Renal pelvis (tissue), 1 donor: ENCODE measurements at regions not wholly inside any gene's neighbourhood (a gene's known extent, or its start where the extent isn't known, plus 50 kb on each side); places are given as distances from the start of the nearest gene placed in this dataset.

Experiments
- DNase-seq: peaks from one replicate; pipeline ENCODE4 v3.0.0-alpha.2; 2013

DNA sequence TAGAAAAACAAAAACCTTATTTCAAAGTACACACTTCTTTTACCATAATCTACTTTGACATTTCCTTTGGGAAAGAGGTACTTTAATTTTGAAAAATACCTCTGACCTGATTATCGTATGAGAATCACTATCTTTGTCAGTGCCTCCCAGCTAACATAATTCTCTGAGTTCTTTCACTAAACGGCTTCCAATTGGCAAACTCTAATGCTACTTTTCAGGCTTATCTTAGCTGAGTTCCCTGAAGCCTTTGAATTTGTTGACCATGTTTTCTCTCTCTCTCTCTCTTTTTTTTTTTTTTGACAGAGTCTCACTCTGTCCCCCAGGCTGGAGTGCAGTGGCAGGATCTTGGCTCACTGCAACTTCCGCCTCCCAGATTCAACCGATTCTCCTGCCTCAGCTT, 312.8 kb downstream of the ZPLD1 start:
- DNase-seq, result no peak

DNA sequence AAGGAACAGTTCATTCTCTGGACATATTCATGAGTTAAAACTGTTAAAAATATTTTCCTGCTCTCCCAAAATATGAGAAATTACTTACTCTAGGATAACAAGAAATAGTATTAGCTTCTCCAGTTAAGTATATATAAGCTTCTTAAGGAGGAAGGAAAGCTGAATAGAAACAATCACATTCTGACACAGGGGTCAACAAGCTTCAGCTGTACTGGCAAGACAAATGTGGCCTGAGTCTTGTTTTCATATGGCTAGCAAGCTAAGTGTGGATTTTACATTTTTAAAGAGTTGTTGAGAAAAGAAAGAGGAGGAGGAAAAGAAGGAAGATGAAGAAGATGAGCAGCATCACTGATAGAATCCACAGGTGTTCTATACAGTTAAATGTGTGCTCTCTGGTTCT, 313.8 kb downstream of the ZPLD1 start:
- DNase-seq, result peak; percentile 19

DNA sequence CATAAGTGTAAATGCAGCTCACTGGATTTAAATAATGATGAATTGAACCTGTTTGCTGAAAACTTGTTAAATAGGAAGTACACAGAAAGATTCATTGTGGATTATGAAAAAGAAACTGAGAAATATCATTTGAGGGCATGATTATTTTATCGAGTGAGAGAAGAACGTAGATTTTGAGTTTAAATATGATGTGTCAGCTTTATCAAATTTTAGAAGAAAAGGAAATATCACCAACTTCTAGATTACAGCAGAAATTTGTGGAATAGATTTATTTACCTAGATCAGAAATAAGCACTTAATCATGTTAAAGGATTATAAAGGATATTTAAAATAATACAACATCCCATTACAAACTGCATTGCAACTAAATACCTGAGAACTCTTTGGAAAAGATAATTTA, 315.5 kb downstream of the ZPLD1 start:
- no peak for DNase-seq

DNA sequence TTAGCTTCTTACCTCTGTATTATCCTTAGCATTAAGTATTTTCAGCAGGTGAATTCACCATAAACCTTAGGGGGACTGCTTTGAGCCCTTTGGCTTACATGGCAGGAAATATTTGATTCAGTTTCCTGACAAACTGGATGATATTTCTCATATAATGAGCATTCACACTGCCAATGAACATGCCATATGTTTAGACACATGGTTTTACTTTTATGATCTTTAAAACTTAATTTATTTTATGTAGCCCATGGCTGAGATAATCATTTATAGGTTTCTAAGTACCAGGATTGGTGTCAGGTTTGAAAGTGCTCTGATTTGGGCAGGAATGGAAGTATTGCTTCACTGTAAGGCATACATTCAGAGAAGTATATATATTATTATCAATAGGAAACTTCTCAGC, 319.1 kb downstream of the ZPLD1 start:
- no peak for DNase-seq

DNA sequence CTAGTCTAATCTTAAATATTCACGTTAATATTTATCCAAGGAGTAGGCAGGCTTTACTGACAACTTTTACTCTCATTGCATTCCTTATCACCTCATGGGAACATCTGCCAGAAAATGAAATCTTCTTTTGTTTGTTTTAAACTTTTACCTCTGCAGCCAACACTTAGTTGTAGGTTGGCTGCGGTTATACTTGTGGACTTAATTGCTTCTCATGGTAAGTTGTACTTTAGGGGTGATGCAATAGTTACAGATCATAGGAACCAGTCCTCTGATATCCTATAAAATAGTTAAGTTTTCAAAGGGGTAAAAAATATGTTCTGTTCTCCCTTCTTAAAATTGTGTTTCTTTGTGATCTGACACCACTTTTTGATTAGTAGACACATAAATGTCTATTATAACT, 321.9 kb downstream of the ZPLD1 start:
- DNase-seq, result no peak

DNA sequence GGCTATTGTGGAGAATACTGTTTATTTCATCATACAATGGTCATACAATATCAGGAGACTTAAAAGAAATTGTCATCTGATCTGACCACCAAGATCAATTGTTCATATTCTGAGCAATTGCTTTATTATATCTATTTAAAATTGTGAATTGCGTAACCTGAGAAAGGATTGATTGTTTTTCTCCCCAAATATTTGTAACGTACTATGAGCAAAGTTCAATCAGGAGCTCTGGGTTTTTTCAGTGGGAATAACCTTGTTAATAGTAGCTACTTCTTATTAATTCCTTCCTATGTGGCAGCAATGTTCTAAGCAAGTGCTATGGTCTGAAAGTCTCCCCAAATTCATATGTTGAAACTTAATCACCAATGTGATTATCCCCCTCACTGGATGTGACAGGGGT, 323.1 kb downstream of the ZPLD1 start:
- DNase-seq, result no peak

DNA sequence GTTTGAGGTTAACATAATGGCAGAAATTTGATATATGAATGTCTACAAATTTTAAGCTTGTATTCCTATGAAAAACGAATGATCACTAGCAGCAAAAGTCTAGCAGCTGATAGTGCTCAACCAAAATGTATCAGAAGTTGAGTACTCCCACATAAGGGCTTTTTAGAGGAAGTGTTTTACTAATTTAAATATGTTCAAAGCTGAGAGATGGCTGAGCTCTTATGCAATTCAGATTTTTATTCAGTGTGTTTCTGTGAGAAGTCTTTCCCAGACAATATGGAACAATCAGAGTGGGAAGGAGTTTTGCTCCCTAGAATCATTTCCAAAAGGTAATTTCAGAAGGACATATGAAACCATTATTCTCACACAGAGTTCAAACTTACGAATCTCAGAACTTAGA, 327.0 kb downstream of the ZPLD1 start:
- no peak for DNase-seq

DNA sequence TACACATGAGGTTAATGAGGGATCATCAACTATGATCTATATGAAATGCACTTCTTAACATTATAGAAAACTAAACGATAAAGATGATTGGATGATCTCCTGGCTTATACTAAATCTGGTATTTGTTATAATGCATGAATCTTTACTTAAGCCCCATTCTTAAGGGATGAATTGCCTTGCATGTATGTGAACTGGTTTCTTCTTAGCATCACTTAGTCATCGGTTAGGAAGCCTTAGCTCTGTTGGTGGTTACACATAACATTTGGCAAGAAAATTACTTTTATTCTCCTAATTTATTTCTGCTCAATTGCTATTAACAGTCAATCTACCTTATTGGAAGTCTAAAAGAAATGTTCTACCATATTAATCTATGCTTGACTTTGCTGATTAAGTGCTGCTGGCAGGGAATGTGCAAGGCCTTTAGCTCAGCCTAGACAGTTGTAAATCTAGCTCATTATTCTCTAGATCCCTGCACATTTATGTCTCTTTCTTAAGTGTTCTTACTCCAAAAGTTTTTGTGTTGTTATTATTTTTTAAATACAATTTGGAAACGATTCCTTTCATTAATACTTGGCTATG, 356.0 kb downstream of the ZPLD1 start:
- DNase-seq, result no peak

DNA sequence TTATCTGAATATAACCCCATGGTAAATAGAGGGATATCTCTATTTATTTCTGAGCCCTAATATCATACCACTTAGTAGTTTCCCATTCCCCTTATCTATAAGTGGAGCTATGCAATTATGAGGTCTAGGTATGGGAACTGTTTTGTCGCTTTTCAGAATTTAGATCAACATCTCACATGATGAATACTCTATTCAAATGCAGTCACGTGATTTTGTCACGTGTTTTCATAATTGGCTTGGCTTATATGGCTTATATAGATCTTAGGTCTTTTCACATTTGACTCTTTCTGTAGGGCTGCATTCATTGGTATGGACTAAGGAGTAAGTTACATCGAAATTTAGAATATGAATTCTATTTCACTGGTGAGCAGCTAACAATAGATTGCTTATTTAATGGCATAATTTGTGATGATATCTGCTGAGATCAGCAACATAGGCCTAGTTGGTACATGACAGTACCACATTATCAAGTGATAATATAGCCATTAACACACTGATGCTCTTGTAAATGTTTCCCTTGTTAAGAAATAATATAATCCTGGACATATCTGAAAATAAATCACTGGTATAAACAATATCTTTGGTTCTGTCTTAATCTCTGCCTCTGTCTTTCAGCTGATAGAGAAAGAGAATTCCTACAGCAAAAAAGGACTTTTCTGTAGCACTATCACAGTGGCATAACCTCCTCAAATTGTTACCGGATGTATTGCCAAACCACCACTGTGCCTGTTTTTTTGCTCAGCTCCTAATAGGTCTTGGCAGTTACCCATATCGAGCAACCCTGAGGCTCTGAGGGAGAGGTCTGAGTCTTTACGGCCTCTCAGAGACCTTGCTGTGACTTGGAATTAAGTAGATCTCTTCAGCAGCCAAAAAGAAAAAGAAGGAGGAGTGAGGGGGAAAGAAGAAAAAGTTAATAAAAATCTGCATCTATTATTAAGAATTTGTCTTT, 357.1 kb downstream of the ZPLD1 start:
- no peak for DNase-seq

DNA sequence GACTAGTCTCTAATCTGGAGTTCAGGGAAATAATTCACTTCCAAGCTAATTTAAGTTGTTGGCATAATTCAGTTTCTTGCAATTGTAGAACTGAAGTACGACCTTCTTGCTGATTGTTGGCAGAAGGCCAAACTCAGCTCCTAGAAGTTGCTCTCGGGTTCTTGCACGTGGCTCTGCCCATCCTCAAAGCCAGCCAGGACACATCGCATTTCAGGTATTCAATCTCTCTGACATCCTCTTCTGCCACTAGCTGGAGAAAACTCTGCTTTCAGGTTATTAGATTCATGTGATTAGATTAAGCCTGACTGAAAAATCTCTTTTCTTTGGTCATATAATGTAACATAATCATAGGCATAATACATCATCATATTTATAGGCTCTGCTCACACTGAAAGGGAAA, 362.0 kb downstream of the ZPLD1 start:
- DNase-seq, result no peak

DNA sequence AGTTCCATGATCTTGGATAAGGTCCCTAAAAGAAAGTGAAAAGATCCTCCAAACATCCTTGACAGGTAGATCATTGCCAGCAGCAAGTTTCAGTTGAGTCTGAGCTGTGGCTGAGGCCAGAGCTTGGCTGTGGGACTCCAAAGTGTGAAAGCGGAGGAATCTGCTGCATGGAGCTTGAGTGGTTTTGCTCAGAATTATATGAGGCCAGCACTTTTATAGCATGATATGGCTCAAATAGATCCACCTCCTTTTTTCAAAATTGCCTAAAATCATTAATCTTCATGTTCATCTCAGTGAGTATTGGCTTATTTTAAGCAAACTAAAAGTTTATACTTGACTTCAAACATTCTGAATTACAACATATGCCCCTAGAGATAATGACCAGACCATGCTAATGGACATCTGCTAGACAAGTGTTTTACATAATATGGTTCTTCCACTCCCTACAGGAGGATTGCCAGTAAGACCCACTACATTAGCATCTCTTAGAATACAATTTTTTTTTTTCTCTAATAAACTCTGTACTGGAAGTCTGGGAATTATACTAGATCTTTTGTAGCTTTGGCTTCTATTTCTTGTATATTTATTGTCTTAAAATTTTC, 368.1 kb downstream of the ZPLD1 start:
- no peak for DNase-seq

DNA sequence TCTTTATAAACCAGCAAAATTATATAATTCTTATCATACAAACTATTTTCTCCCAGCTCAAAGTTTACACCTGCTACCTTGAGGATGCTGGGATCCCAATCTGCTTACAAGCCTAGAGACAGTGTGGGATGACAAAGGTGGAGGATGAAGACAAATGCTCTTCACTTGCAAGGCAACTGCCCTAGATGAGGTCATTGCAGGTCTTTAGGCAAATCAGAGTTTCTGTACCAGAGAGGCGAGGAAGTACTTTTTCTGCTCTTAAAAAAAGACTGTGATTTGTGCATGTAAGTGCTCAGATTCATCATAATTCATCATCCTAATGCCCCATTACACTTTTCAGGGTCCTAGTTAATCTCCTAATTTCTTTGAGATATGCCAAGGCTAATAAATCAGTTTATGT, 376.1 kb downstream of the ZPLD1 start:
- no peak for DNase-seq

DNA sequence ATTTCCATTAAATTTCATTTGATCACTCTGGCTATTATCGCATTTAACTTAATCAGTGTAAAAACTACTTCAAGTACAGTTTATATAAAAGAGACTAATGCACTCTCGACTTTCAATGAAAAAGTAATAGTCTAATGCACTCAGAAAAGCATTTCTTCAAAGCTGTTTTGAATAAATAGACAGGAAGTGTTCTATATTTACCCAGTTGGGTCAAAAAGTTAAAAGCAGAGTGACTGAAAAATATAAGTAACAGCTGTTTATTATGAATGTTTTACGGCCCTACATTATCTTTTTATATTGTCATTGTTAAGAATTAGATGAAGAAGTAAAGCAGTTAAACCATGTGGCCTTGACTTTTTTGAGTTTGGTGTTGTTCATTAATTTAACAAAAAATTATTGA, 391.8 kb downstream of the ZPLD1 start:
- peak; percentile 20 for DNase-seq

DNA sequence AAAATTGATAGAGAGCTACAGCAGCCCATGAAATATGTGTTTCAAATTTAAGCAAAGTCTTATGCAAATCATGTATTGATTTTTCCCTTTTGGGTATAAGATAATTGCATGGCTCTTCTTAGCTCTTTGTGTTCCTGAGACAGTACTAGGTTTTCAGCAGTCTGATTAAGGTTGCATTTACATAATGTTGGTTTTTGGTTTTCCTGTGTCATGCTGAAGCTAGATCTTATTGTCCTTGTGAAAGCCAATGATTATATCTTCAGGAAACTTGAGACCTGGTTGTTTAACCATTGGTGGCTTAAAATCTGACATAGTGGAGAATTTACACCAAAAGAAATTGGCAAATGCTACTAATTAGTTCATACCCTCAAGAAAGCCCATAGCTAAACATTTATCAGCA, 392.6 kb downstream of the ZPLD1 start:
- no peak for DNase-seq

DNA sequence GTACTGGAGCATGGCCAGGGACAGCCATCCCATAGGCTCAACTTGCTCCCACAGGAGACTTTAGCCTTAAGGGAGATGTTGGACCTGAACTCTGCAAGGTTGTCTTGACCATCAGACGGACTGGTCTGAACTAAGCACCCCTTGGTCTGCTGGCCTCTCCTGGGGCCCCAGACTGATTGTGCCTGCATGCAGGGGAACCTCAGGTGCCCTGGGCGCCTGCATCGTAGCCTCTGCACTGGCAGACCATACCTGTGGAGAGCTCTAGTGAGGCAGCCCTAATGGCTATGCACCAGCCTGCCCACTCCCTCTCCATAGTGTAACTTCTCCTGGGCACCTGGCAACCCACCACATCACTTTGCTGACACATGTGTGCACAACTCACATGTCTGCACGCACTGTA, 395.6 kb downstream of the ZPLD1 start:
- no peak for DNase-seq

DNA sequence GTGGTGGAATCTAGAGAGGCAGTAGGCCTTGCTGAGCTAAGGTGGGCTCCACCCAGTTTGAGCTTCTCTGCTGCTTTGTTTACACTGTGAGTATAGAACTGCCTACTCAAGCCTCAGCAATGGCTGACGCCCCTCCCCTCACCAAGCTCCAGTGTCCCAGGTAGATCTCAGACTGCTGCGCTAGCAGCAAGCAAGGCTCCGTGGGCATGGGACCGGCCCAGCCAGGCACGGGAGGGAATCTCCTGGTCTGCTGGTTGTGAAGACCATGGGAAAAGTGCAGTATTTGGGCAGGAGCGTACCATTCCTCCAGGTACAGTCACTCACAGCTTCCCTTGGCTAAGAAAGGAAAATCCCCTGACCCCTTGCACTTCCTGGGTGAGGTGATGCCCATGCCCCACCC, 407.1 kb downstream of the ZPLD1 start:
- no peak for DNase-seq

DNA sequence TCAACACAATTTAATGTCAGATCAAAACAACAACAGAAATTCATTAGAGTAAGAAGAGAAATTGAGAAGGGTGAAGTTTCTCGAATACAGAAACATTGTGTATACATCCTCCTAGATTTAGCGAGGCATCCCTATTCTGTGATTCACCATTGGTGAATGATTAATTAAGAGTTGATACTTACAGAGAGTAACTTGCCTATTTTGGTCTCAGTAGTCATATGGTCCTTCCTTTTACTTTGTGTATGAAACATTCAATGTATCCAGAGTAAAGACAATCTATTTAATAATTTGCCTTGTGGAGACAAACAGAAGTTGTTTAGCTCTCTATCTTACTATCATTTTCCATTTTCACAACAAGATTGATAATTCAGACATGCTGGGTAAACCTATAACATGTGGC, 432.0 kb downstream of the ZPLD1 start:
- no peak for DNase-seq

DNA sequence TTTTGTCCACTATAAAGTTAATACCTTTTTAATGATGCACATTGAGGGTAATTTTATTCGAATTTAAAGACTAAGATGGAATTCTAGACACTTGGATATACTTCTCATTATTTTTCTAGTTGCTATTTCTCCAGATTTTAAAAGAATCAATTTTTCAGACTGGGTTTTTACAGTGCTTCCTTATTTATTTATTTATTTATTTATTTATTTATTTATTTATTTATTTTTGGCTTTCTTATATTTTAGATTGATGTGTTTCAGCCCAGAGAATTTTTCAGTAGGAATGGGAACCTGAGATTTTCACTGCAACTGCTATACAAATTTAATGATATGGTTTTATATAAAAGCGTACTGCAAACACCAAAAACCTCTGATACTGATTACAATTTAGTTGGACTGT, 448.7 kb downstream of the ZPLD1 start:
- DNase-seq, result no peak

DNA sequence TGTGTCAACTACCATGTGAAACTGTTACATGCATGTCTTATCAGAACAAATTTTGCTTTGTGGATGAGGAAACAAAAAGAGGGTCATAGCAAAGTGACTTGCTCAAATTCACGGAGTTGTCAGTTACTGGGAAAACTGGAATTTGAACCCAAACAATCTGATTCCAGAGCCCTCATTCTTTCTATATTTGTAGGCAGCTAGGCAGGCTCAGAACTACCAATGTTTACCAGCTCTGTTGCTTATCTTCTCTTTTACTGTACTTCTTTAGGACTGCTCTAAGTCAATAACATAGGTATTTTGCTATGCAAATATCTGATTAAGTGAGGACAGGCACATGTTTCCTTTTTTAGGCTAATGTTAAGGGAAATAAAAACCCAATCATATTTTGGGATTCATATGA, 450.5 kb downstream of the ZPLD1 start:
- no peak for DNase-seq

DNA sequence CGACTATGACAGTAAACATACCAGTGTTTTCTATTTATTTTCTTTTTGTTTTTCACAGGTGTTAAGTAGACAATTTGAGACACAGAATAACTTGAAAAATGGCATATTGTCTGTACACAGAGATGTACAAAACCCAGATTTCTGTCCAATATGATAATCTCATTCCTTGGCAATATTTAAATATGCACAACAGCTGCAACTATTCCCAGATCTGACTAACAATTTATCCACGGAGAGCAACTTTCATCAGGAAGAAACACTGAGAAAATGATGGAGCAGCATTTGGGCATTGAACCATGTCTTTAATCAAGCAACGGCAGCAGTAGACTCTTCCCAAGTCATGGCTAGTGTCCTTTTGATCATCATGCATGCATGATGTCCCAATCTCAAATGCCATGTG, 452.6 kb downstream of the ZPLD1 start:
- DNase-seq, result no peak

DNA sequence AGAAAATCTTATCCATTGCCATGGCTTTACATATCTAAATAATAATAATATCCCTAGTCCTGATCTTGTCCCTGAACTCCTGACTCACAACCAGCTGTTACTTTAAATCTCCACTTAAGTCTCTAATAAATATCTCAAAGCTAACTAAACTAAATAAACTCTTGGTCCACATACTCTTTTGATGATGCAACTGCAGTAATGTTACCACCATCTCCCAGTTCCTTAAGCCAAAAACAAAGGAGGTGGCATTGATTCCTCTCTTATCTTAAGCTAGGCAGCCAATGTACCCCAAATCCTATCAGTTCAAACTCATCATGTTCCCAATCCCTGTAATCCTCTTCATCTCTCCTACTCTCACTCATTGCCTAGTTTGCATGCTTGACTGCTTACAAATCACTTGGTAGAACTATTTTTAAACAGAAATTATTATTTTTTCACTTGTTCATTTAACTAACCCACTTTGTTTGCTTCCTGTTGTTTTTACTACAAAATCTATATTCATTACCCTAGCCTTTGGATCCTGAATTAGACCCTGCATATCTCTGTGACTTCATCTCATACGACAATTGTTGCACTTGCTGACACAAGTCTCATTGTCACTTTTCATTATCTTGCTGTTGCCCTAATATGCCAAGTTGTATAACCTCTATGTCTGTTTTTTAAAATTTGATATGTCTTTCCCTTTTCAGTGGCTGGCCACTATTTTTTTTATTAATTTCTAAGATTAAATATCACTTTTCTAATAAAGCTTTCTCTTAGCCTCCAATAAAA, 462.2 kb downstream of the ZPLD1 start:
- DNase-seq, result no peak

DNA sequence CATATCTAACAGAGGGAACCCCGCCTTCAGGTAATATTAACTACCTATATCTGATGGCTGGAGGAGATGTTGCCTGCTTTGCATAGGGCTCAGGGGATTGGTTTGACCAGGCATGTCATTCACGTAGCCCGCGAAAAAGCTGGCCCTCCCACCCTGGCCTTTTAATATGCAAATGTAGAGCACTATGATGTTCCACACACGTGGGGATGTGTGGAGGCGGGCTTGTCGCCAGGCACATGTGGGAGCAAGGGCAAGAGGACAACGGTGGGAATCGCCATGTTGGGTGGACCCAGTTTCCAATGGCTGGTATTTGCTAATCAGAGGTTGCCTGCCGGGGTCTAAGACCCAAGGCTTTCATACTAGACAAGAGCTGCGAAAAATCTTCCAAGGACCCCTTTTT, 469.8 kb downstream of the ZPLD1 start:
- no peak for DNase-seq

DNA sequence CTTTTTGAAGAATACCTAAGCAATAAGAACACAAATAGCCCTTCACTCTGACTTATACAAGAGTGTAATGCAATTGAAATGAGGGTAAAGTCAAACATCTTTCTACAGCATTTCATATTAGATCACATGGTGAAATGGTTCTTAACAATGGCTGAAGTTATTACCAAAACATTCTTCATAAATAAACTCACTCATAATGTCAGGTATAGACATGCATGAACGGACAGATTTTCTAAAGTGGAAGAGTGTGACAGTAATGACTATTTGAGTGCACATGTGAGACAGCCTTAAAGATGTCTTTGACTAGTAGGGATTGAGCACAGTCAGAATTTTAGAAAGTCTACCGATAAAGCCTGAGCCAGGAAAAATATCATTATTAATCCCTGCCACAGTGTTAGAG, 471.0 kb downstream of the ZPLD1 start:
- DNase-seq, result no peak
